SIG-M5 treated with dmso at 0.1 percent for 504 hours (cell line): ENCODE measurements at regions not wholly inside any gene's neighbourhood (a gene's known extent, or its start where the extent isn't known, plus 50 kb on each side); places are given as distances from the start of the nearest gene placed in this dataset.

Experiments used
- DNase-seq: peaks from one replicate; lab custom pipeline; 2025; ENCODE audit not compliant: unreplicated experiment; lab: John Stamatoyannopoulos, UW

DNA sequence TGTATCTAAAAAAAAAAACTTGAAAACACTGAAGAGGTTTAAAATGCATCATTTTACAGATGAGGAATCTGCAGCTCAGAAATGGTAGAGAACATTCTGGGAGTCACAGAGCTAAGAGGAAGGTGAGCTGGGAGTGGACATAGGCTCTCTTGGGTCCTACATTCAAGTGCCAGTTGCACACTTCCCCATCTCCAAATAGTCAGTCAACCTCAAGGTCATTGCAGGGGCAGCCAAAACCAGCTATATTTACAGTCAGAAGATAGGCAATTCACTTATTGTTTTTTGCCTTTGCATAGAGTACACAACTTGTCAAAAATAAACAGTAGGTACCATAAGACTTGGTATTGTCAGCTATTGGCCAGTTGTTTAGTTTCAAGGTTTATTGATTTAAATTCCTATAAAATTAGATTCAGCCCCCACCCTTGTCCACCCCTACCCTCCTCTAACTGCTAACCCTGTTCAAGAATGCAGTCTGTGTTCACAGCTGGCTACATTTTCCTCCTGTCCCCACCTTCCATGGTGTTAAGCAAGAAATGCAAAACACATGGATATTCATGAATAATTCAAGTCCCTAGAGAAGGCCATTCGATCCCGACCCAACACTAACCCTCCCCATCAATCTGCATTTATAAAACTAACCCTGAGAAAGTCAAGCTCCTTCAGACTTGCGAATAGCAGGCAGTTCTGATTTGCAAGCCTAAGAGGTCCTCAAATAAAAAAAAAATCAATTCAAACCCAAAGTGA lies 567.0 kb upstream of the MCTP2 start:
- no peak for DNase-seq

DNA sequence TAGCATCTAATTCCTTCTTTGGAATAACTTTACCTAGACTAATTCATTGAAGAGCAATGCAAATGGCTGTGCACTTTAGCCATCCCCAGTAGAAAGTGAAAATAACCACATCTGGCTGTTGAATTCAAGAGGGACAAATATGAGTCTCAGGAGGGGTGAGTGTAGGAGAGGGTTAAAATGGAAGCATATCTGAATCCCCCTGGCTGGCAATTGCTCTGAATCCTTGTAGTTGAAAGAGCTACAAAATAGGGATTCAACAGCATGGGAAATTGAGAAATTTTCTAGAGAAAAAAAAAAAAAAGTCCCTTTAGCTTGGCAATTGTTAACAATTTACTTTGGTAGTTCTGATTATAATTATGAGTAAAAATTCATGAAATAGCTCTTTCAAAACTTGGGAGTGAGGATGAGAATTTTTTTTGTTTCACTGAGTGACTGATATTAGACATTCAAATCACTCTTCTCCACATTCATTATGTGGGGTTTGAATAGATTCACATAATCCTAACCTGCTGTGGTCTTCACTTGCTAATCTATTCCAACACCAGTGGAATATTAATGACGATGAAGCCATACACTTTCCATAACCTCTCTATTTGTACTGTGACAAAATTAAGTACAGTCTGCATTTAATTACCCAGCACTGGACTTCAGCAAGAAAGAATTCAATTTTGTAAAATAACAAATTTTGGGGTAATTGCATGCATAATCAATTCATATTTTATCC lies 569.0 kb upstream of the MCTP2 start:
- DNase-seq, result no peak

GRCh38 chr15:93658026-93658816 lies 569.2 kb upstream of the RGMA start:
- no peak for DNase-seq

DNA sequence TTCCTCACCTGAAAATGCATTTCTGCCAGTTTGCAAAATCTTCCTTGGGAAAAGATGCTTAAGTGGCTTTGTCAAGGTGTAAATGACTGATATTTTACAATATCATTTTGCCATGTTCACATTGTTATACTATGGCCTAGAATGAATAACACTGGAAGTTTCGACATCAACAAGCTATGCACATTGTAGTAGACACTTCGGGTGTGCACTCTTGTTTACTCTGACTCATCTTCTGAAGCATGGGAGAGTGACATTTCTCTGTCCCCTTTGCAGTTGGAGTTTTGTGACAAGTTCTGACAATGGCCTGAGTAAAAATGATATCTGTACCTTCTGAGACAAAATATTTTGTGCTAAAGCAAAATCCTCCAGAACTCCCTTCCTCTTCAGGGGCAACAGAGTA lies 567.0 kb upstream of the RGMA start:
- no peak for DNase-seq

DNA sequence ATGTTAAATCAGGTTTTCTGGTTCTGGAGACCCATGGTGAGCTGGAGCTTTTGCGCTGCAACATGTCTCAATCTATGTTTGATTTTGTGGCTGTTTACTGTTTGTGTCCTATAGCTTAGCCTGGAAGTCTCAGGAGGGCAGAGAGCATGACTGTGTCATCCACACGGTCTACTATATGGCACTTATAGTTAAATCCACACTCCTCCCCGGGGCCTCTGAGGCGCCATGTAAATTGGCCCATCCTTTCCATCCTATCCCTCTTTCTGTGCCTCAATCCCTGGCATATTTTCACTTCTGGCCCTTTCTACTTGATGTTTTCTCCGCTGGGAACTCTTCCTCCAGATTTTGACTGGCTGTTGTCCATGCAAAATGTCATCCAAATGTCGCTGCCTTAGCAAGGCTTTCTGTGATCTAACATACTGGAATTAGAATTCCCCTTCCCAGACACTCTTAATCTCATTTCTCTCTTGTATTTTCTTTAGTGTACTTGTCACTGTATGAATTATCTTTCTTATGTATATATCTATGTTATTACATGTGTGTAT lies 560.8 kb upstream of the RGMA start:
- DNase-seq, result no peak

DNA sequence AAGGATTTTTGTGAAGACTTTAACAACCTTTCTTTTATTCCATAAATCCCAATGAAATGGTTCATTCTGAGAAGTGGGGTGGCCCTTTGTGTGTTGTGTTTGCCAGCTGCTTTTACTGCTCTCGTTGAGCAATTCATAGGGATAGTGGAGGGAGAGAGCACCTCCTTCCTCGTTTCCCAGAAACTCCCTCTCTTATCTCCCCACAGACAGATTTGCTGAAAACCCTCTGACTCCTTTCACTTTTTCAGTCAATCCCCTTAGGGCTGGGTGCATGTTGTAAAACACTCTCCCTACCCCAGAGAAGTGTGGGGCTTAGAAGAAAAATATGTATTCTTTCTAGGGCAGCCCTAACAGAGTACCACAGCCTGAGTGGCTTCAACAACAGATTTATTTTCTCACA lies 557.2 kb upstream of the RGMA start:
- DNase-seq, result no peak

GRCh38 chr15:93645594-93645993 lies 556.6 kb upstream of the RGMA start:
- DNase-seq, result no peak

- DNase-seq, result no peak
These were observed 555.6 kb upstream of the RGMA start for GRCh38 chr15:93644595-93644994.

- DNase-seq, result no peak
These were observed 551.5 kb upstream of the RGMA start for GRCh38 chr15:93640411-93640962.

- no peak for DNase-seq
These were observed 543.1 kb upstream of the RGMA start for GRCh38 chr15:93631958-93632618.

GRCh38 chr15:93619597-93619996 lies 530.6 kb upstream of the RGMA start:
- no peak for DNase-seq

GRCh38 chr15:93617443-93617842 lies 528.4 kb upstream of the RGMA start:
- DNase-seq, result no peak

- no peak for DNase-seq
These were observed 525.5 kb upstream of the RGMA start for GRCh38 chr15:93614386-93615104.

GRCh38 chr15:93613386-93613785 lies 524.4 kb upstream of the RGMA start:
- DNase-seq, result no peak

- DNase-seq, result no peak
These were observed 523.9 kb upstream of the RGMA start for GRCh38 chr15:93612953-93613352.

GRCh38 chr15:93610944-93611343 lies 521.9 kb upstream of the RGMA start:
- DNase-seq, result no peak

DNA sequence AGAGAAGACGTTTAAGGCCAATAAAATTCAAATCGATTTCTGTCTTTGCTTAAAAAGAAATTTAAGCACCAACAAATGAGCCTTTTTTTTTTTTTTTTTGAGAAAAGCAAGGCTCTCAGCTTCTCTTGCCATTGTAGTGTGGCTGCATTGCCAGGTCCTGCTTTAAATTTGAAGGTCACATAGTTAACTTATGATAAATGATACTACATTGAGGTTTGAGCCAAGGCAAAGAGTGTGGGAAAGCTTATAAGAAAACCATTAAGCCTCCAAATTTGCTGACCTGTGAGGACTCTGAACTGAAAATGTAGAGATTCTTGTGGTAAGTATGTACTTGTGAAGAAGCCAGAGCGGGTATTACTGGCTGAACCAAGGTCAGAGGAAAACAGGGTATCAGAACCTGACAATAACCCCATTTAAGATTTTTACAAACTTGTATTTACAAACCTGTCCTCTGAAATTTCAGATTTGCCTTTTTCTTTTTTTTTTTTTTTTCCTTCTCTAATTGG lies 519.7 kb upstream of the RGMA start:
- DNase-seq, result no peak

GRCh38 chr15:93603550-93603949 lies 514.5 kb upstream of the RGMA start:
- DNase-seq, result no peak

GRCh38 chr15:93587059-93587521 lies 498.1 kb upstream of the RGMA start:
- no peak for DNase-seq

- DNase-seq, result no peak
These were observed 496.0 kb upstream of the RGMA start for GRCh38 chr15:93585012-93585411.
